ENCODE measurements at regions not wholly inside any gene's neighbourhood (a gene's known extent, or its start where the extent isn't known, plus 50 kb on each side); places are given as distances from the start of the nearest gene placed in this dataset.

GRCh38 chr2:217286833-217287232 lies 427.0 kb upstream of the TNP1 start:
- Histone ChIP-seq H3K4me3 (no peak overlapping the region), H3K27ac (no peak overlapping the region), H3K27me3 (replicated peaks; ENCODE audit: insufficient read depth) (no peaks in the 10 kb centered on the region), H3K9me3 (no peaks in the 10 kb centered on the region), H3K36me3 (no peaks in the 10 kb centered on the region), H3K4me1 (replicated peaks) (peaks cover 13% of the 10 kb centered on the region)
- no peak for TF ChIP-seq CTCF (IDR thresholded peaks at IDR 0.05)
- TF ChIP-seq POLR2AphosphoS5 (IDR thresholded peaks at IDR 0.05): no peak
- no peak for TF ChIP-seq POLR2A (IDR thresholded peaks at IDR 0.05)
- 96% methylated on average over 2 of the region's 2 CpGs for WGBS
- DNase-seq (ENCODE audit: low spot score): no peak
- intact Hi-C loops (cut with DNase I): no loop called here

GRCh38 chr2:217285926-217286325 lies 426.1 kb upstream of the TNP1 start:
- Histone ChIP-seq H3K4me1 (replicated peaks) (peaks cover 13% of the 10 kb centered on the region), H3K27ac (no peak overlapping the region), H3K4me3 (no peak overlapping the region), H3K27me3 (replicated peaks; ENCODE audit: insufficient read depth) (no peaks in the 10 kb centered on the region), H3K36me3 (no peaks in the 10 kb centered on the region), H3K9me3 (no peaks in the 10 kb centered on the region)
- no peak for TF ChIP-seq POLR2AphosphoS5 (IDR thresholded peaks at IDR 0.05)
- TF ChIP-seq CTCF (IDR thresholded peaks at IDR 0.05): no peak
- TF ChIP-seq POLR2A (IDR thresholded peaks at IDR 0.05): no peak
- intact Hi-C loops (cut with DNase I): no loop called here
- DNase-seq (ENCODE audit: low spot score): no peak
- 60% methylated on average over 4 of the region's 4 CpGs for WGBS

GRCh38 chr2:217283460-217283859 lies 423.6 kb upstream of the TNP1 start:
- 78% methylated on average over 6 of the region's 6 CpGs for WGBS

GRCh38 chr2:217282531-217282930 lies 422.7 kb upstream of the TNP1 start:
- 56% methylated on average over 2 of the region's 2 CpGs for WGBS
- Histone ChIP-seq H3K27me3 (replicated peaks; ENCODE audit: insufficient read depth) (no peaks in the 10 kb centered on the region), H3K36me3 (no peaks in the 10 kb centered on the region), H3K9me3 (no peaks in the 10 kb centered on the region), H3K4me1 (replicated peaks) (peaks cover 9% of the 10 kb centered on the region), H3K4me3 (no peak overlapping the region), H3K27ac (no peak overlapping the region)
- no peak for TF ChIP-seq POLR2AphosphoS5 (IDR thresholded peaks at IDR 0.05)
- TF ChIP-seq CTCF (IDR thresholded peaks at IDR 0.05): no peak
- intact Hi-C loops (cut with DNase I): no loop called here
- DNase-seq (ENCODE audit: low spot score): no peak

More at GRCh38 chr2:217283460-217283859, 423.6 kb upstream of the TNP1 start:
- intact Hi-C loops (cut with DNase I): no loop called here
- no peak for DNase-seq (ENCODE audit: low spot score)
- Histone ChIP-seq H3K9me3 (no peaks in the 10 kb centered on the region), H3K4me3 (no peak overlapping the region), H3K36me3 (no peaks in the 10 kb centered on the region), H3K4me1 (replicated peaks) (peaks cover 9% of the 10 kb centered on the region), H3K27ac (no peak overlapping the region), H3K27me3 (replicated peaks; ENCODE audit: insufficient read depth) (no peaks in the 10 kb centered on the region)
- TF ChIP-seq POLR2AphosphoS5 (IDR thresholded peaks at IDR 0.05) (no peak), CTCF (IDR thresholded peaks at IDR 0.05) (no peak), POLR2A (IDR thresholded peaks at IDR 0.05) (no peak)

- Histone ChIP-seq H3K9me3 (no peaks in the 10 kb centered on the region), H3K4me1 (replicated peaks) (no peaks in the 10 kb centered on the region), H3K27ac (no peak overlapping the region), H3K27me3 (replicated peaks; ENCODE audit: insufficient read depth) (no peaks in the 10 kb centered on the region), H3K4me3 (no peak overlapping the region), H3K36me3 (no peaks in the 10 kb centered on the region)
- intact Hi-C loops (cut with DNase I): no loop called here
- TF ChIP-seq POLR2AphosphoS5 (IDR thresholded peaks at IDR 0.05) (no peak), POLR2A (IDR thresholded peaks at IDR 0.05) (no peak), CTCF (IDR thresholded peaks at IDR 0.05) (no peak)
- DNase-seq (ENCODE audit: low spot score): no peak
These were observed 419.7 kb upstream of the TNP1 start for GRCh38 chr2:217279556-217279955.

Measured in prostate gland (tissue), 2 donors.